ENCODE measurements at regions not wholly inside any gene's neighbourhood (a gene's known extent, or its start where the extent isn't known, plus 50 kb on each side); places are given as distances from the start of the nearest gene placed in this dataset.

GRCh38 chr2:65957454-65957853 is 477.5 kb upstream of the MEIS1 start:
- Histone ChIP-seq H3K4me3 (ENCODE audit: insufficient read depth, low read depth, low read length) (no peak overlapping the region), H3K27ac (ENCODE audit: insufficient read depth, low read depth, low read length, poor library complexity, severe bottlenecking) (no peak overlapping the region), H3K4me1 (ENCODE audit: control insufficient read depth, insufficient read depth, low read length) (peaks cover 7% of the 10 kb centered on the region), H3K36me3 (ENCODE audit: control insufficient read depth, insufficient read depth, low read length) (no peaks in the 10 kb centered on the region), H3K9me3 (ENCODE audit: control insufficient read depth, low read length) (no peaks in the 10 kb centered on the region), H3K27me3 (ENCODE audit: control insufficient read depth, insufficient read depth, low read length, poor library complexity, severe bottlenecking) (no peaks in the 10 kb centered on the region)
- 84 to 87% methylated on average over 2 of the region's 2 CpGs for WGBS, 2 experiments

GRCh38 chr2:65955259-65955658 is 479.7 kb upstream of the MEIS1 start:
- no peaks in the 10 kb centered on the region for H3K27me3 ChIP-seq (ENCODE audit: control insufficient read depth, insufficient read depth, low read length, poor library complexity, severe bottlenecking)

GRCh38 chr2:65952966-65953761 is 481.8 kb upstream of the MEIS1 start:
- Histone ChIP-seq H3K4me1 (ENCODE audit: control insufficient read depth, insufficient read depth, low read length) (peaks cover 7% of the 10 kb centered on the region), H3K36me3 (ENCODE audit: control insufficient read depth, insufficient read depth, low read length) (no peaks in the 10 kb centered on the region), H3K27me3 (ENCODE audit: control insufficient read depth, insufficient read depth, low read length, poor library complexity, severe bottlenecking) (no peaks in the 10 kb centered on the region), H3K27ac (ENCODE audit: insufficient read depth, low read depth, low read length, poor library complexity, severe bottlenecking) (no peak overlapping the region), H3K4me3 (ENCODE audit: insufficient read depth, low read depth, low read length) (no peak overlapping the region), H3K9me3 (ENCODE audit: control insufficient read depth, low read length) (no peaks in the 10 kb centered on the region)
- WGBS, 2 experiments, result 92 to 95% methylated on average over 5 of the region's 5 CpGs

More at GRCh38 chr2:65955259-65955658, 479.7 kb upstream of the MEIS1 start:
- no peak overlapping the region for H3K4me3 ChIP-seq (ENCODE audit: insufficient read depth, low read depth, low read length)
- 91 to 94% methylated on average over 2 of the region's 2 CpGs for WGBS, 2 experiments
- H3K9me3 ChIP-seq (ENCODE audit: control insufficient read depth, low read length), result no peaks in the 10 kb centered on the region
- H3K4me1 ChIP-seq (ENCODE audit: control insufficient read depth, insufficient read depth, low read length), result peaks cover 7% of the 10 kb centered on the region
- H3K36me3 ChIP-seq (ENCODE audit: control insufficient read depth, insufficient read depth, low read length), result no peaks in the 10 kb centered on the region
- H3K27ac ChIP-seq (ENCODE audit: insufficient read depth, low read depth, low read length, poor library complexity, severe bottlenecking), result no peak overlapping the region

- no peaks in the 10 kb centered on the region for H3K27me3 ChIP-seq (ENCODE audit: control insufficient read depth, insufficient read depth, low read length, poor library complexity, severe bottlenecking)
- 90 to 92% methylated on average over 1 of the region's 1 CpG for WGBS, 2 experiments
These were observed 490.7 kb upstream of the MEIS1 start for GRCh38 chr2:65944213-65944612.

GRCh38 chr2:65943099-65943786 is 491.7 kb upstream of the MEIS1 start:
- WGBS, 2 experiments, result 95 to 97% methylated on average over 10 of the region's 10 CpGs
- no peaks in the 10 kb centered on the region for H3K4me1 ChIP-seq (ENCODE audit: control insufficient read depth, insufficient read depth, low read length)

More at GRCh38 chr2:65944213-65944612, 490.7 kb upstream of the MEIS1 start:
- Histone ChIP-seq H3K9me3 (ENCODE audit: control insufficient read depth, low read length) (no peaks in the 10 kb centered on the region), H3K27ac (ENCODE audit: insufficient read depth, low read depth, low read length, poor library complexity, severe bottlenecking) (no peak overlapping the region), H3K4me3 (ENCODE audit: insufficient read depth, low read depth, low read length) (no peak overlapping the region), H3K4me1 (ENCODE audit: control insufficient read depth, insufficient read depth, low read length) (no peaks in the 10 kb centered on the region), H3K36me3 (ENCODE audit: control insufficient read depth, insufficient read depth, low read length) (no peaks in the 10 kb centered on the region)

GRCh38 chr2:65940856-65941255 is 494.1 kb upstream of the MEIS1 start:
- WGBS, 2 experiments, result 91 to 98% methylated on average over 2 of the region's 2 CpGs
- Histone ChIP-seq H3K4me3 (ENCODE audit: insufficient read depth, low read depth, low read length) (no peak overlapping the region), H3K27ac (ENCODE audit: insufficient read depth, low read depth, low read length, poor library complexity, severe bottlenecking) (no peak overlapping the region)

More at GRCh38 chr2:65943099-65943786, 491.7 kb upstream of the MEIS1 start:
- H3K27ac ChIP-seq (ENCODE audit: insufficient read depth, low read depth, low read length, poor library complexity, severe bottlenecking), result no peak overlapping the region
- H3K36me3 ChIP-seq (ENCODE audit: control insufficient read depth, insufficient read depth, low read length), result no peaks in the 10 kb centered on the region
- no peaks in the 10 kb centered on the region for H3K27me3 ChIP-seq (ENCODE audit: control insufficient read depth, insufficient read depth, low read length, poor library complexity, severe bottlenecking)
- no peak overlapping the region for H3K4me3 ChIP-seq (ENCODE audit: insufficient read depth, low read depth, low read length)
- H3K9me3 ChIP-seq (ENCODE audit: control insufficient read depth, low read length), result no peaks in the 10 kb centered on the region

GRCh38 chr2:65939687-65940086 is 495.2 kb upstream of the MEIS1 start:
- H3K27ac ChIP-seq (ENCODE audit: insufficient read depth, low read depth, low read length, poor library complexity, severe bottlenecking), result no peak overlapping the region
- WGBS, 2 experiments, result 89 to 95% methylated on average over 2 of the region's 2 CpGs
- no peaks in the 10 kb centered on the region for H3K9me3 ChIP-seq (ENCODE audit: control insufficient read depth, low read length)
- H3K4me3 ChIP-seq (ENCODE audit: insufficient read depth, low read depth, low read length), result no peak overlapping the region
- H3K4me1 ChIP-seq (ENCODE audit: control insufficient read depth, insufficient read depth, low read length), result no peaks in the 10 kb centered on the region
- H3K27me3 ChIP-seq (ENCODE audit: control insufficient read depth, insufficient read depth, low read length, poor library complexity, severe bottlenecking), result no peaks in the 10 kb centered on the region
- no peaks in the 10 kb centered on the region for H3K36me3 ChIP-seq (ENCODE audit: control insufficient read depth, insufficient read depth, low read length)

More at GRCh38 chr2:65940856-65941255, 494.1 kb upstream of the MEIS1 start:
- no peaks in the 10 kb centered on the region for H3K36me3 ChIP-seq (ENCODE audit: control insufficient read depth, insufficient read depth, low read length)
- H3K4me1 ChIP-seq (ENCODE audit: control insufficient read depth, insufficient read depth, low read length), result no peaks in the 10 kb centered on the region
- no peaks in the 10 kb centered on the region for H3K9me3 ChIP-seq (ENCODE audit: control insufficient read depth, low read length)
- no peaks in the 10 kb centered on the region for H3K27me3 ChIP-seq (ENCODE audit: control insufficient read depth, insufficient read depth, low read length, poor library complexity, severe bottlenecking)

GRCh38 chr2:65937379-65938160 is 497.4 kb upstream of the MEIS1 start:
- Histone ChIP-seq H3K4me1 (ENCODE audit: control insufficient read depth, insufficient read depth, low read length) (no peaks in the 10 kb centered on the region), H3K36me3 (ENCODE audit: control insufficient read depth, insufficient read depth, low read length) (no peaks in the 10 kb centered on the region), H3K27me3 (ENCODE audit: control insufficient read depth, insufficient read depth, low read length, poor library complexity, severe bottlenecking) (no peaks in the 10 kb centered on the region), H3K4me3 (ENCODE audit: insufficient read depth, low read depth, low read length) (no peak overlapping the region), H3K9me3 (ENCODE audit: control insufficient read depth, low read length) (no peaks in the 10 kb centered on the region), H3K27ac (ENCODE audit: insufficient read depth, low read depth, low read length, poor library complexity, severe bottlenecking) (no peak overlapping the region)
- 63 to 98% methylated on average over 1 to 3 of the region's 3 CpGs for WGBS, 2 experiments

- Histone ChIP-seq H3K9me3 (ENCODE audit: control insufficient read depth, low read length) (no peaks in the 10 kb centered on the region), H3K27me3 (ENCODE audit: control insufficient read depth, insufficient read depth, low read length, poor library complexity, severe bottlenecking) (no peaks in the 10 kb centered on the region), H3K27ac (ENCODE audit: insufficient read depth, low read depth, low read length, poor library complexity, severe bottlenecking) (no peak overlapping the region), H3K4me1 (ENCODE audit: control insufficient read depth, insufficient read depth, low read length) (no peaks in the 10 kb centered on the region), H3K4me3 (ENCODE audit: insufficient read depth, low read depth, low read length) (no peak overlapping the region), H3K36me3 (ENCODE audit: control insufficient read depth, insufficient read depth, low read length) (no peaks in the 10 kb centered on the region)
- 87 to 94% methylated on average over 3 of the region's 3 CpGs for WGBS, 2 experiments
These were observed 499.8 kb upstream of the MEIS1 start for GRCh38 chr2:65934992-65935629.
